GM18873 (cell line): ENCODE measurements at regions not wholly inside any gene's neighbourhood (a gene's known extent, or its start where the extent isn't known, plus 50 kb on each side); places are given as distances from the start of the nearest gene placed in this dataset.
"Not testable (repeated sequence)": the region's sequence is repeated elsewhere in the genome, so short reads cannot be mapped to it uniquely, and the experiment has no call there.

Source experiments
- ATAC-seq: cut with Tn5 transposase; IDR thresholded peaks from one replicate; pipeline ENCODE4 v1.9.1; 2021; ENCODE audit warnings: mild to moderate bottlenecking, moderate library complexity, moderate number of reproducible peaks; ENCODE audit not compliant: unreplicated experiment, low FRiP score

GRCh38 chr12:72723732-72724131 is 451.6 kb downstream of the TRHDE start:
- ATAC-seq = no peak

- ATAC-seq = no peak
These were observed 457.4 kb downstream of the TRHDE start for GRCh38 chr12:72729451-72730010.

- no peak for ATAC-seq
These were observed 462.4 kb downstream of the TRHDE start for GRCh38 chr12:72734581-72734980.

- no peak for ATAC-seq
These were observed 466.6 kb downstream of the TRHDE start for GRCh38 chr12:72738811-72739210.

DNA sequence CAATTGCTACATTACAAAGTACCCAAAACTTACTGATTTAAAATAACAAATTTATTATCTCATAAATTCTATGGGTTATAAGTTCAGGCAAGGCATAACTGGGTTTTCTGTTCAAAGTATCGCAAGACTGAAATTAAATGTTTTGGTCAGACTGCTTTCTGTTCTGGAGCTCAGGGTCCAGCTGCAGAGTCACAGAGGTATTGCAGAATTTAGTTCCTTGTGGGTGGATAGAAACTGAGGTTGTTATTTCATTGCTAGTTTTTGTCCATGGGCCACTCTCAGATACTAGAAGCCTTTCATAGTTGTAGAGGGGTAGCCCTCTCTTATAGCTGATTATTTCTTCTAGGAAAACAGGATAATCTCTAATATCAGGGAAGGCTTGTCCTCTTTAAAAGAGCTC is 467.9 kb downstream of the TRHDE start:
- no peak for ATAC-seq

GRCh38 chr12:72742568-72742967 is 470.4 kb downstream of the TRHDE start:
- no peak for ATAC-seq

DNA sequence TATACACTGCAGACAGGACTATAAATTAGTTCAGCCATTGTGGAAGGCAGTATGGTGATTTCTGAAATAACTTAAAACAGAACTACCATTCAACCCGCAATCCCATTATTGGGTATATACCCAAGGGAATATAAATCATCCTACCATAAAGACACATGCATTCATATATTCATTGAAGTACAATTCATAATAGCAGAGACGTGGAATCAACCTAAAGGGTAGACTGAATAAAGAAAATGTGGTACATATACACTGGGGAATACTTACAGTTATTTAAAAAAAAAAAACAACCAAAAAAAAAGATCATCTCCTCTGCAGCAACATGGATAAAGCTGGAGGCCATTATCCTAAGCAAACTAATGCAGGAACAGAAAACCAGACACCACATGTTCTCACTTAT is 473.9 kb downstream of the TRHDE start:
- ATAC-seq = no peak

- ATAC-seq = no peak
These were observed 475.1 kb downstream of the TRHDE start for GRCh38 chr12:72747111-72747849.

GRCh38 chr12:72748971-72749370 is 476.8 kb downstream of the TRHDE start:
- no peak for ATAC-seq

- no peak for ATAC-seq
These were observed 481.4 kb downstream of the TRHDE start for GRCh38 chr12:72753571-72753970.

- ATAC-seq = not testable (repeated sequence)
These were observed 481.9 kb downstream of the TRHDE start for GRCh38 chr12:72754026-72754425.

DNA sequence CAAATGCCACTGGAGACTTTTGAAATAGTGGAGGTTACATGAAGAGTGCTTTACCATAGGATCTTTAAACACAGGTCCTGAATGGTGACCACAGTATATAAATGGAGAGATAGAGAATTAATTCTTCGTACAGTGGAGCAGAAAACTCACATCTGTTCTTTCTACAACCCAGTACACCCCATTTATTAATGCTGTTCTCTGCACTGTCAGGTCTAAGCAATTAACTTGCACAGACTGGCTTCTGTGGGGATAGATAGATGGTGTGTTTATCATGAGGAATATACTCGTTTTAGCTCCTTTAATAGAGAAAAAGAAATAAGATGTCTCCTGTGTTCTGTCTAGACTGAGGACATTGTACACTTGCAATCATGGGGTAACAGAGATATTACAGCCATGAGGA is 494.3 kb downstream of the TRHDE start:
- no peak for ATAC-seq

- ATAC-seq = no peak
These were observed 501.9 kb downstream of the TRHDE start for GRCh38 chr12:72774023-72774422.

DNA sequence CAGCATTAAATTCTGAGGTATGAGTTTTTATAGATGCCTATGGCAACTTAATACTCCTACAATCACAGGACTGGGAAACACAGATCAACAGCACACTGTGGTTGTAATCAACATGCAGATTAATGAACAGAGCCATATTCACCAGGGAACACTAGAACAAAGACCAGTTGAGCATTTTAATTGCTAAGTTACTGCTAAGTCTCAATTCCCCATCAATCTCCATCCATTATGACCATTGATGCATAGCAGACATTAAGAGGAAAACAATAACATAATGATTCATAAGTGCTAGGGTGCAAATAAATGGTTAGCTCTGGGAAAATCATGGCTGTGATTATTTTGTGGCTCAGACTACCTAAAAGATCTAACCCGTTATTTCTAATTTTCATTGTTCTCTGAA is 505.6 kb downstream of the TRHDE start:
- no peak for ATAC-seq

GRCh38 chr12:72790273-72790672 is 518.1 kb downstream of the TRHDE start:
- ATAC-seq = no peak

- ATAC-seq = no peak
These were observed 520.7 kb downstream of the TRHDE start for GRCh38 chr12:72792889-72793288.

- ATAC-seq = no peak
These were observed 521.6 kb downstream of the TRHDE start for GRCh38 chr12:72793796-72794195.

DNA sequence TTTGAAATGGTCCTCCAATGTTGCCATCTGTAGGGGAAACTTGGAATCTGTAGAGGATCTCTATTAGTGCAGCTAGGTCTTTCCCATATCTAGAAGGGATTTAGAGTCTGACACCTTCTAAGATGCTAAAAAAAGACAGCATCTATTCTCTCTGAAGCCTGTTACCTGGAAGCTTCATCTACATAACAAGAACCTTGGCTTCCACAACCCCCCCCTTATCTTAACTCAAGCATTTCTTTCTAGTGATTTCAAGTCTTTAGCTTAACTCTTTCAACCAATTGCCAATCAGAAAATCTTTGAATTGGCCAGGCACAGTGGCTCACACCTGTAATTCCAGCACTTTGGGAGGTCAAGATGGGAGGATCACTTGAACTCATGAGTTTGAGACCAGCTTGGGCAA is 543.3 kb downstream of the TRHDE start:
- no peak for ATAC-seq

- ATAC-seq = no peak
These were observed 556.6 kb downstream of the TRHDE start for GRCh38 chr12:72828662-72829324.

DNA sequence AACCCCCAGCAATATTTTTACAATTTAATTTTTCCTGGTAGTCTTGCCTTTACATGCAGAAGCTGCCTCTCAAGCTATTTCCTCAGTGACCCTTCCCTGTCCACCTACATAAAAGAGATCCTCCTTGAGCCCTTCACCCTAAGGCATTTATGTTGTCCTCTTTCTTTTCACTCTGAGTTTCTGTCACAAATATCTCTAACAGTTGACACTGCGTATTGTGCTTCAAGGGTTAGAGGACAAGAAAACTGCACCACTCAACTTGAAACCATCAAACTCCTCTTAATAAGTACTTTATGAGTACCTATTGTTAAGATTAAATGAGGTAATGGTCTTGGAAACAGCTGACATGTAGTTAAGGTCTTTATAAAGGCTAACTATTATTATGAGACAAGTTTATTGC is 557.7 kb downstream of the TRHDE start:
- ATAC-seq = no peak

- ATAC-seq = no peak
These were observed 559.9 kb downstream of the TRHDE start for GRCh38 chr12:72832024-72832423.

DNA sequence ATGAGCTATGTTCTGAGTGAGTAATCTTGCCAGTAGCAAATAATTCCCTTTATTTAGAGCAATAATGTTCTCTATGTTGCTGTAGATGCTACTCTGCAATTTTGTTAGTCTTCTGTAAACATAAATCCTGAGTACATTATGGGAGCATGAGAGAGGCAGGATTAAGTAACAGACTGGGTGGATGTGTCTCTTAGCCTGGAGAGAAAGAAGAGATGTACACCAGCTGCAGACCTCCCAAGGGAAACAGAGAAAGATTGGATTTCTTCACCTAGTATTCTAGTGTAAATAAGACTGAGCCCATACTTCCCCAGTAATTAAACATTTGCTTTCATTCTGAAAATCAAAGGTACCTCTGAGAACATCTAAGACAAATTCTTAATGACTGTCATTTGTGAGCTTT is 564.0 kb downstream of the TRHDE start:
- ATAC-seq = no peak
